LHCN-M2 (cell line): ENCODE measurements at regions not wholly inside any gene's neighbourhood (a gene's known extent, or its start where the extent isn't known, plus 50 kb on each side); places are given as distances from the start of the nearest gene placed in this dataset.

Experiments
- DNase-seq: peaks from one replicate; pipeline ENCODE4 v3.0.0-alpha.2; 2012; ENCODE audit warnings: low read depth

- no peak for DNase-seq
These were observed 449.9 kb downstream of the PRELID2 start for GRCh38 chr5:145385276-145385675.

GRCh38 chr5:145378226-145378625 lies 456.9 kb downstream of the PRELID2 start:
- DNase-seq = peak; percentile 13

- no peak for DNase-seq
These were observed 459.6 kb downstream of the PRELID2 start for GRCh38 chr5:145375521-145375920.

GRCh38 chr5:145365464-145365863 lies 469.7 kb downstream of the PRELID2 start:
- DNase-seq = no peak

GRCh38 chr5:145362266-145362665 lies 472.9 kb downstream of the PRELID2 start:
- peak; percentile 75 for DNase-seq

- no peak for DNase-seq
These were observed 474.2 kb downstream of the PRELID2 start for GRCh38 chr5:145360936-145361335.

- peak; percentile 8 for DNase-seq
These were observed 484.6 kb downstream of the PRELID2 start for GRCh38 chr5:145350513-145350912.

GRCh38 chr5:145347026-145347616 lies 488.0 kb downstream of the PRELID2 start:
- peak; percentile 67 for DNase-seq

- DNase-seq = no peak
These were observed 489.4 kb downstream of the PRELID2 start for GRCh38 chr5:145345511-145346287.

- DNase-seq = no peak
These were observed 493.3 kb downstream of the PRELID2 start for GRCh38 chr5:145341842-145342241.

- DNase-seq = no peak
These were observed 495.0 kb downstream of the PRELID2 start for GRCh38 chr5:145340099-145340498.

- DNase-seq = peak; percentile 3
These were observed 510.2 kb downstream of the PRELID2 start for GRCh38 chr5:145324767-145325479.

- no peak for DNase-seq
These were observed 511.0 kb downstream of the PRELID2 start for GRCh38 chr5:145324101-145324500.

GRCh38 chr5:145316282-145316681 lies 518.9 kb downstream of the PRELID2 start:
- no peak for DNase-seq

GRCh38 chr5:145307866-145308382 lies 527.2 kb downstream of the PRELID2 start:
- no peak for DNase-seq

GRCh38 chr5:145295236-145295835 lies 539.8 kb downstream of the PRELID2 start:
- peak; percentile 9 for DNase-seq

GRCh38 chr5:145294331-145294730 lies 540.8 kb downstream of the PRELID2 start:
- peak; percentile 26 for DNase-seq

- DNase-seq = no peak
These were observed 541.4 kb downstream of the PRELID2 start for GRCh38 chr5:145293716-145294115.

- no peak for DNase-seq
These were observed 542.9 kb downstream of the PRELID2 start for GRCh38 chr5:145292278-145292677.

GRCh38 chr5:145283141-145283810 lies 551.9 kb downstream of the PRELID2 start:
- DNase-seq = no peak

GRCh38 chr5:145280806-145281205 lies 554.3 kb downstream of the PRELID2 start:
- no peak for DNase-seq
